LNCaP clone FGC (cell line): ENCODE measurements at regions not wholly inside any gene's neighbourhood (a gene's known extent, or its start where the extent isn't known, plus 50 kb on each side); places are given as distances from the start of the nearest gene placed in this dataset.

Experiments
- DNase-seq: peaks from one replicate; pipeline ENCODE4 v3.0.0-alpha.2; 2011; ENCODE audit warnings: low read depth
- H3K4me3 ChIP-seq: 2 replicates; pipeline ENCODE4 v1.5.1; 2011; ENCODE audit warnings: mild to moderate bottlenecking, low read depth, low read length, control low read depth
- CTCF ChIP-seq: IDR thresholded peaks from 2 replicates; pipeline ENCODE4 v1.5.1; 2012; ENCODE audit warnings: mild to moderate bottlenecking; ENCODE audit not compliant: control insufficient read depth, insufficient read depth; ENCODE audit errors: extremely low read depth

- TF ChIP-seq CTCF, result no peak
- DNase-seq, result no peak
- no peak overlapping the region for H3K4me3 ChIP-seq
These were observed 215.7 kb downstream of the GAS1 start for GRCh38 chr9:86731511-86732063.

GRCh38 chr9:86730163-86730928 lies 217.0 kb downstream of the GAS1 start:
- no peak for TF ChIP-seq CTCF
- no peak overlapping the region for H3K4me3 ChIP-seq
- DNase-seq, result no peak

- DNase-seq, result no peak
- no peak overlapping the region for H3K4me3 ChIP-seq
- no peak for TF ChIP-seq CTCF
These were observed 222.8 kb downstream of the GAS1 start for GRCh38 chr9:86724529-86724928.

GRCh38 chr9:86723346-86723745 lies 224.0 kb downstream of the GAS1 start:
- no peak for DNase-seq
- no peak for TF ChIP-seq CTCF
- H3K4me3 ChIP-seq, result no peak overlapping the region

- no peak for DNase-seq
- TF ChIP-seq CTCF, result no peak
- H3K4me3 ChIP-seq, result no peak overlapping the region
These were observed 224.6 kb downstream of the GAS1 start for GRCh38 chr9:86722706-86723075.

GRCh38 chr9:86721843-86722705 lies 225.2 kb downstream of the GAS1 start:
- TF ChIP-seq CTCF, result no peak
- no peak overlapping the region for H3K4me3 ChIP-seq
- no peak for DNase-seq
